ENCODE measurements at regions not wholly inside any gene's neighbourhood (a gene's known extent, or its start where the extent isn't known, plus 50 kb on each side); places are given as distances from the start of the nearest gene placed in this dataset.
"Not testable (repeated sequence)": the region's sequence is repeated elsewhere in the genome, so short reads cannot be mapped to it uniquely, and the experiment has no call there.

- TF ChIP-seq MAX (IDR thresholded peaks at IDR 0.05), result no peak
- TF ChIP-seq FOXA1 (IDR thresholded peaks at IDR 0.05), result no peak
- no peak for TF ChIP-seq HNF4A (conservative IDR thresholded peaks at IDR 0.05)
- TF ChIP-seq YY1 (IDR thresholded peaks at IDR 0.05), result no peak
- no peak for TF ChIP-seq RAD21 (IDR thresholded peaks at IDR 0.05)
- no peak for TF ChIP-seq ATF3 (IDR thresholded peaks at IDR 0.05)
- no peak for TF ChIP-seq ZBTB33 (IDR thresholded peaks at IDR 0.05)
- no peak for TF ChIP-seq JUND (IDR thresholded peaks at IDR 0.05)
- no peak for TF ChIP-seq GABPA (IDR thresholded peaks at IDR 0.05 in 1 of 2, conservative IDR thresholded peaks at IDR 0.05 in 1 of 2)
- TF ChIP-seq RXRA (IDR thresholded peaks at IDR 0.05), result no peak
- Histone ChIP-seq H3K9me3 (ENCODE audit: control insufficient read depth in 4 of 4, low read length in 3 of 4) (no peaks in the 10 kb centered on the region), H3K27me3 (ENCODE audit: control insufficient read depth in 4 of 4, insufficient read depth in 4 of 4, low read length in 3 of 4) (no peaks in the 10 kb centered on the region), H3K4me3 (ENCODE audit: low read depth in 1 of 3, low read length in 3 of 3) (no peak overlapping the region), H3K36me3 (ENCODE audit: control insufficient read depth in 4 of 4, insufficient read depth in 3 of 4, low read depth in 1 of 4, low read length in 3 of 4) (no peaks in the 10 kb centered on the region), H3K4me1 (ENCODE audit: control insufficient read depth in 4 of 4, insufficient read depth in 4 of 4, low read length in 3 of 4) (no peaks in the 10 kb centered on the region), H3K27ac (ENCODE audit: low read depth in 1 of 2, low read length in 2 of 2) (no peak overlapping the region), H3K9ac (ENCODE audit: low read depth in 1 of 2, low read length in 2 of 2) (no peak overlapping the region)
- DNase-seq (ENCODE audit: low spot score), result no peak
- WGBS, result 71% methylated on average over 2 of the region's 2 CpGs
Observed at GRCh38 chr14:21768875-21769257, 95.2 kb upstream of the OR4E1 start.

GRCh38 chr14:21768116-21768874 lies 94.7 kb upstream of the OR4E1 start:
- no peak for DNase-seq (ENCODE audit: low spot score)
- 46% methylated on average over 5 of the region's 5 CpGs for WGBS
- no peaks in the 10 kb centered on the region for H3K4me1 ChIP-seq (ENCODE audit: control insufficient read depth in 4 of 4, insufficient read depth in 4 of 4, low read length in 3 of 4)
- no peak overlapping the region for H3K27ac ChIP-seq (ENCODE audit: low read depth in 1 of 2, low read length in 2 of 2)
- TF ChIP-seq FOXA1 (IDR thresholded peaks at IDR 0.05), result no peak
- TF ChIP-seq TAF1 (conservative IDR thresholded peaks at IDR 0.05), result no peak
- no peak for TF ChIP-seq ATF3 (IDR thresholded peaks at IDR 0.05)
- peak in 1 of 2 donors; percentile 21 for TF ChIP-seq RAD21 (IDR thresholded peaks at IDR 0.05)
- TF ChIP-seq FOXA2 (IDR thresholded peaks at IDR 0.05), result no peak
- no peak for TF ChIP-seq HNF4A (conservative IDR thresholded peaks at IDR 0.05)
- TF ChIP-seq SP1 (IDR thresholded peaks at IDR 0.05), result no peak
- no peak for TF ChIP-seq YY1 (IDR thresholded peaks at IDR 0.05)
- TF ChIP-seq CTCF (IDR thresholded peaks at IDR 0.05; ENCODE audit: low read depth, low read length, missing input control), result no peak
- H3K4me3 ChIP-seq (ENCODE audit: low read depth in 1 of 3, low read length in 3 of 3), result no peak overlapping the region
- H3K9me3 ChIP-seq (ENCODE audit: control insufficient read depth in 4 of 4, low read length in 3 of 4), result no peaks in the 10 kb centered on the region
- no peak overlapping the region for H3K9ac ChIP-seq (ENCODE audit: low read depth in 1 of 2, low read length in 2 of 2)
- H3K36me3 ChIP-seq (ENCODE audit: control insufficient read depth in 4 of 4, insufficient read depth in 3 of 4, low read depth in 1 of 4, low read length in 3 of 4), result no peaks in the 10 kb centered on the region
- H3K27me3 ChIP-seq (ENCODE audit: control insufficient read depth in 4 of 4, insufficient read depth in 4 of 4, low read length in 3 of 4), result no peaks in the 10 kb centered on the region

- H3K9ac ChIP-seq (ENCODE audit: low read depth in 1 of 2, low read length in 2 of 2); H3K27me3 ChIP-seq (ENCODE audit: control insufficient read depth in 4 of 4, insufficient read depth in 4 of 4, low read length in 3 of 4); H3K36me3 ChIP-seq (ENCODE audit: control insufficient read depth in 4 of 4, insufficient read depth in 3 of 4, low read depth in 1 of 4, low read length in 3 of 4); H3K4me3 ChIP-seq (ENCODE audit: low read depth in 1 of 3, low read length in 3 of 3); H3K9me3 ChIP-seq (ENCODE audit: control insufficient read depth in 4 of 4, low read length in 3 of 4); H3K4me1 ChIP-seq (ENCODE audit: control insufficient read depth in 4 of 4, insufficient read depth in 4 of 4, low read length in 3 of 4); DNase-seq (ENCODE audit: low spot score); H3K27ac ChIP-seq (ENCODE audit: low read depth in 1 of 2, low read length in 2 of 2): not testable (repeated sequence)
- 56% methylated on average over 6 of the region's 6 CpGs for WGBS
Observed at GRCh38 chr14:21760360-21760759, 86.7 kb upstream of the OR4E1 start.

Data from liver (tissue), 8 donors.